ENCODE measurements at regions not wholly inside any gene's neighbourhood (a gene's known extent, or its start where the extent isn't known, plus 50 kb on each side); places are given as distances from the start of the nearest gene placed in this dataset.

DNA sequence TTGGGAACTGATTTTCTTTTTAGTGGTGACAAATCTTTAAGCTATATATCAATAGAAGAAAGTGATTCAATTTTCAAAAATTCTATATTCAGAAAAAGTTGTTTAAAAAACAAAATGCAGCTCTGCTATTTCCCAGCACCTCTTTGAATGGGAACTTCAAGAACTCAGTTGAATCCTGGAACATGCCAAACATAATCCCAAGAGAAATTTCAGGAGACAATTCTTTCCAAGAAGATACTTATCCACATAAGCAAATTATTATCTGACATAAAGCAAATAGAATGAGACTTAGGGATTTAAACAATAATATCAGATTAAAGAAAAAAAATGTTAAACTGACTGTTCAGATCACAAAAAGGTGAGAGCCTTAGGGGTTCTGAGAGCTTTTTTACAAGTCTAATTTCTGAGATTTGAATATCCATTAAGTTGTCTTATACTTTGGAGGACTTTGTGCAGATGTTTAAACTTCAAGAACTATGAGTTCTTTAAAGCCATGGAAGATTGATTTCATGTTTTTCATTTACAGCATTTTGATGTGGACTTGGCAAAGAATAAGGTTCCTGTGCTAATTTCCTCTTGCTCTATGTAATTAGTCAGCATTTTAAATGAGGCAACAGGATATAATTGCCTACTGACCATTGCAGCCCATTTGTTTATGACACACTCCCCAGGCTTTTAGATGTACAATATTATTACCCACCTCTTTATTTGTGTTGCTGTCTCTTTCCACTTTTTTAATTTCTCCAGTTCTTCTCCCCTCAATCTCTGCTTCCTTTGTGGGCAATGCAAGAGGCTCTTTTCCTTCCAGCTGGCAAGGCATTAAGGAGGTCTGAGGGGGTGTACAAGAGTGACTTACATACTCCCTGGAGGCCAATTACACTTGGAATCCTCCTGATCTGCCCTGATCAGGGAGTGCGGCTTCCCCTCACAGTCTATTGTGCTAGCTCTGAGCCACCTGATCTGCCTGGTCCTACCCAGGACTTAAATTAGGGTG lies 419.1 kb downstream of the NR2F1-AS1 start:
- no peak for TF ChIP-seq CTCF (IDR thresholded peaks at IDR 0.05)
- DNase-seq (no peak), FAIRE-seq (no peak), ATAC-seq (peak in 1 of 4 donors; percentile 23)
- no peaks in the 10 kb centered on the region for H3K9me3 ChIP-seq
- intact Hi-C loops (cut with DNase I), result no loop called here
- H3K27me3 ChIP-seq, result no peaks in the 10 kb centered on the region
- 79 to 83% methylated on average over 1 of the region's 1 CpG for WGBS, 2 donors
- peak overlapping the region in 1 of 4 donors; percentile 30 for H3K27ac ChIP-seq
- H3K4me1 ChIP-seq, result peaks cover 0 to 4% (median 0%) of the 10 kb centered on the region in 3 donors
- no peak overlapping the region for H3K4me3 ChIP-seq
- H3K36me3 ChIP-seq, result no peaks in the 10 kb centered on the region

GRCh38 chr5:93158841-93159240 lies 422.2 kb downstream of the NR2F1-AS1 start:
- intact Hi-C loops (cut with DNase I), result no loop called here
- Histone ChIP-seq H3K27ac (no peak overlapping the region), H3K4me3 (no peak overlapping the region), H3K36me3 (no peaks in the 10 kb centered on the region), H3K27me3 (no peaks in the 10 kb centered on the region), H3K9me3 (no peaks in the 10 kb centered on the region), H3K4me1 (peaks cover 0 to 4% (median 0%) of the 10 kb centered on the region in 3 donors)
- FAIRE-seq (no peak), DNase-seq (no peak), ATAC-seq (no peak)
- TF ChIP-seq CTCF (IDR thresholded peaks at IDR 0.05), result no peak
- 69 to 71% methylated on average over 3 of the region's 3 CpGs for WGBS, 2 donors

DNA sequence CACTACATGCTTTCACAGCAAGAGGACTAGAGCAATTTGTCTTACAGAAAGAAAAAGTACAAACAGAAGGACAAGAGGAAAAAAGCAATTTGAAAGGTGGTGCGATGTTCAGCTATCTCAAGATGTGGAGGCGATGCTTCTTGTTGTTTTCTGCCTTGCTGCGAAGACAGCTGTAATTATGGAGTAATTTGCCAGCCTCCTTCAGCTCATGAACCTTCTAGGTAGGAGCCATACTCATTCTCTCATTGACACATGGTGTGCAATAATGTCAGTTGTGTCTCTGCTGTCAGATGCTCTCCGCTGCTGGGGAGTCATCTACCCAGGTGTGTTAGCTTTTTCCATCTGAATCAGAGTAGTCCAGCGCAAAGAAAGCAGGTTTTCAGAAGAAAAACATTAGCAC lies 424.5 kb downstream of the NR2F1-AS1 start:
- DNase-seq, result no peak
- Histone ChIP-seq H3K27ac (no peak overlapping the region), H3K9me3 (no peaks in the 10 kb centered on the region), H3K36me3 (no peaks in the 10 kb centered on the region), H3K27me3 (no peaks in the 10 kb centered on the region), H3K4me1 (peaks cover 0 to 1% (median 0%) of the 10 kb centered on the region in 3 donors), H3K4me3 (no peak overlapping the region)
- TF ChIP-seq CTCF (IDR thresholded peaks at IDR 0.05), result no peak
- no peak for FAIRE-seq
- intact Hi-C loops (cut with DNase I), result no loop called here
- 83 to 97% methylated on average over 5 of the region's 5 CpGs for WGBS, 2 donors
- ATAC-seq, result no peak

- no peak for TF ChIP-seq CTCF (IDR thresholded peaks at IDR 0.05)
- no peak overlapping the region for H3K27ac ChIP-seq
- H3K9me3 ChIP-seq, result no peaks in the 10 kb centered on the region
- FAIRE-seq (no peak), ATAC-seq (no peak), DNase-seq (no peak)
- no peak overlapping the region for H3K4me3 ChIP-seq
- 32 to 37% methylated on average over 1 of the region's 1 CpG for WGBS, 2 donors
- H3K27me3 ChIP-seq, result no peaks in the 10 kb centered on the region
- H3K4me1 ChIP-seq, result no peaks in the 10 kb centered on the region
- intact Hi-C loops (cut with DNase I), result no loop called here
- no peaks in the 10 kb centered on the region for H3K36me3 ChIP-seq
Measured at GRCh38 chr5:93154535-93154934, 426.5 kb downstream of the NR2F1-AS1 start.

- no peak for ATAC-seq
- H3K4me1 ChIP-seq, result no peaks in the 10 kb centered on the region
- intact Hi-C loops (cut with DNase I), result no loop called here
- 73 to 75% methylated on average over 3 of the region's 3 CpGs for WGBS, 2 donors
- no peaks in the 10 kb centered on the region for H3K36me3 ChIP-seq
- H3K27ac ChIP-seq, result no peak overlapping the region
- no peaks in the 10 kb centered on the region for H3K9me3 ChIP-seq
- no peak for FAIRE-seq
- no peak overlapping the region for H3K4me3 ChIP-seq
- DNase-seq, result no peak
- TF ChIP-seq CTCF (IDR thresholded peaks at IDR 0.05), result no peak
- H3K27me3 ChIP-seq, result no peaks in the 10 kb centered on the region
Measured at GRCh38 chr5:93153461-93153860, 427.6 kb downstream of the NR2F1-AS1 start.
